Fibroblast of skin of left biceps (primary cell): ENCODE measurements at regions not wholly inside any gene's neighbourhood (a gene's known extent, or its start where the extent isn't known, plus 50 kb on each side); places are given as distances from the start of the nearest gene placed in this dataset.
A peak's percentile ranks its signal among the peaks of the same experiment; 100 is the strongest.

Source experiments
- DNase-seq, 2 experiments: peaks; one replicate each; pipeline ENCODE4 v3.0.0-alpha.2; 2013; ENCODE audit warnings: low read depth in 2 of 2

GRCh38 chr2:67660015-67660602 lies 263.0 kb downstream of the ETAA1 start:
- DNase-seq, result no peak

DNA sequence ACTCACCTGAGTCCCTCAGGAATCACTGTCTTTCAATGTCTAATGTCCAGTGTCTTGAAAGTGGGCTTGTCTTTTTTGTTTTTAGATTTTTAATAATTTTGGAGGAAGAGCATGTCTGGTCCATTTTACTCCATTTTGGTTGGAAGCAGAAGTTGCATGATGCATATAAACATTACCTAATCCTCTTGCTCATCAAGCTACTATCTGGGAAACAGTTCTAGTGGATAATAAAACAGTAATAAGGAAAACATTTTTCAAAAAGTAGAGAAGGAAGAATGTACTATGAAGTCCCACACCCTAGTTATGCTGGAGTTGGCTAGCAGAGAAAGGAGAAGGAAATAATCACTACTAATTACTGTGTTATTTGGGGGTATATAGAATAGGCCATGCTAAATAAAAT lies 263.7 kb downstream of the ETAA1 start:
- no peak for DNase-seq

- no peak for DNase-seq
Observed at GRCh38 chr2:67662222-67662621, 265.1 kb downstream of the ETAA1 start.

GRCh38 chr2:67663776-67664175 lies 266.6 kb downstream of the ETAA1 start:
- DNase-seq, result no peak

DNA sequence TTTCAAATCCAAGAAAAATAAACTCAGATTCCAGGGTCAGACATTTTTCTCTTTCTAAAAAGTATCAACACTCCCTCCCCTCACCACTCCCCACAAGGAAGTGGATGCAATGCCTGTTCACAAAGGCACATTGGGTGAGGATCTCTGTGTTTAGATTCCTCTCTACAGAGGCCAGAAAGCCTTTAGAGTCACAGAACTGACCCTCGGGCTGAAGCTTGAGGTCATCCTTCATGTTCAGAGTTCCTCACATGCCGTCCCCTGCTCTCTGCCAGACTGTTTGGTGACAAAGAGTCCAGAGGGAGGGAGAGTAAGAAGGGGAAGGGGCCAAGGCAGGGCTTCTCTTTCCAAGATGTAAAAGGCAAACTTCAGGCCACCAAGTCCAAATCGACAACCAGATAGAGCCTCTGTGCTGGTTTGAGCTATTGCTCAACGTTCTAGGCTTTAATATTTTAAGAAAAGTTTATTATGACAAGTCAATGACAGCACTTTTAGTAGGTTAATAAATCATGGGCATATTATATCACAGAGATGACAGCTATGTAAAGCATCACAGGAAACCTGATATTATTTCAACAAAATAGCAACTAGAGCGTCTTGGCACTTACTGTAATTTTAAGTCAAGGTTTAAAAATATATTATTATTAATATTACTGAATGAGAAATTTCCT lies 269.4 kb downstream of the ETAA1 start:
- no peak for DNase-seq

DNA sequence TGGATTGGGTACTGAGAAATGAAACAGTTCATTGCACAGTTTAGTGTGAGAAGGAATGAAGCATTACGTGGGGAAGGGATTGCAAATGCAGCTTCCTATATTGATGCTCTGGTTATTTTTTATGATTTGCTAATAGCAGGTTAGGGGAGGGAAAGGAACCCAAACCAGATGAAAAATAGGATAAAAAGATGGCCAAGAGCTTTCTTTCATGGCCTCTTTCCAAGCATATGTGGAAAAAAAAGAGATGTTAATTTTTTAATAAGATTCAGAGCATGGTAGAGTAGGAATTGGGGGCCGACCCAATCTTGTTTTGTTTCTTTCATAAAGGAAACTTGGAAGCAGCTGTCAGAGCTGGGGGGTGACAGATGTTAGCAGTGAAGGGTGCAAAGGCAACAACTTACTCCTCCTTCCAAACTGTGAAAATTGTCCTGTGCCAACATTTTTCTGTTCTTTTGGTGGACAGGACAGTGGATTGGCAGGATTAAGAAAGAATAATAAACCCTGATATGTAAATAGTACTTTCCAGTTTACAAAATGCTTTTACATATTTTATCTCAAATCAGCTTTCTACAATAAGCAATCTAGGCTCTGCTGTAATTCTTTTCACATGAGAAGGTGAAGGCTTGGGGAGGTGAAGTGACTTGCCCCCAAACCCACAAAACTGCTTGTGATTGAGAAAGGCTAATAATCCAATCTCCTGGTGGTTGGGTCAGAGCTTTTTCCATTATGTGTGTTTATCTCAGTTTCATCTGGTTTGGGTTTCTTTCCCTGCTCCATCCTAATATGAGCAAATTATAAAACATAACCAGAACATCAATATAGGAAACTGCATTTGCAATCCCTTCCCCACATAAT lies 270.1 kb downstream of the ETAA1 start:
- DNase-seq, result no peak

DNA sequence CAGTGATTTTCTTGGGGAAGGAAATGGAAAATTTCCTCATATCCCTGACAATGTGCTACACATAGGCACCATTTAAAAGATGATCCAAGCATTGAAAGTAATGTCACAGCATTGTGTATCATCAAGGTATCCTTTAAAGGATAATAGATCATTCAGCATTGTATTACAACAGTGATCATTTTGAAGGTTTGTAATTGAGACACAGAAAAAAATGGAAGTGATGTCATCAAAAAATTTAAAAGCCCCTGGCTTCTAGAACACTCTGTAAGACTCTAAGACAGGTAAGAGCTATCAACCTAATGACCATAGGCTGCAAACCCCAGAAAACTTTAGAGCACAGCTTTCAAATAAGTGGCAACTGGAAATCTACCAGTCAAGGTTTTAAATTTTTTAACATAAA lies 271.4 kb downstream of the ETAA1 start:
- DNase-seq, result no peak

DNA sequence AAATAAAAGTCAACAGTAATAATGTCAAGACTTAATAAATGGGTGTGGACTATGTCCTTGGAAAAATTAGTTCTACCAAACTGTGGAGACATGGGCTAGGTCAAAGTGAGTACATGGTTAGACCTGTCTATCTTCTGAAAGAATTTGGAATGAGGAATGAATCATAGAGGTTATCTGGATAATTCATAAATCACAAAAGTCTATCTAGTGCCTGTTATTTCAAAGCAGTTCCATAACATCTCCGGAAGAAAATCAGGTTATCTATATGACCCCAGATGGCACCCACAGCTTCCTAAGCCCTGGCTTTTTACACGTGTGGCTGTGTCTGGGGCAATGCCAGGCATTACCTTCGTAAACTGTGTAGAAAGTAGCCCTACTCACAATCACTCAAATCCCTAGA lies 272.0 kb downstream of the ETAA1 start:
- no peak for DNase-seq

- no peak for DNase-seq
Observed at GRCh38 chr2:67669766-67670165, 272.6 kb downstream of the ETAA1 start.

DNA sequence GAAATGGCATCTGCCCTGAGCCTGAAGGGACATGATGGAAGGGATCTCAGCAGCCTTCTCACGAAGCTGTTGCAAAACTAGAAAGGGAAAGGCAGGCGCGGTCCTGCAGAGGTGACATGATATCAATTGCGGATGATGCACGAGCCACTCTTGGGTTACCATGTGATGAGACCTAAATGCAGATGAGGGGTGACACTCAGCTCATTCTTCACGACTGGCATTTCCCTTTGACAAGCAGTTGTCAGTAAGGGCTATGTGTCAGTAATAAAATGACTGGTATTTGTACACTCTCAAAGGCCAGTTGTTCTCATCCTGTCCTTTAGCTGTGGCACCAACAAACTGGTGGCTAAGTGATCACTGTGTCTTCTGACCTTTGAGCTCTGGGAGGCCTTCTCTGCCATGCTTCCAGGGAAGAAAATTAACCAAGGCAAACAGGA lies 273.6 kb downstream of the ETAA1 start:
- DNase-seq, result no peak

DNA sequence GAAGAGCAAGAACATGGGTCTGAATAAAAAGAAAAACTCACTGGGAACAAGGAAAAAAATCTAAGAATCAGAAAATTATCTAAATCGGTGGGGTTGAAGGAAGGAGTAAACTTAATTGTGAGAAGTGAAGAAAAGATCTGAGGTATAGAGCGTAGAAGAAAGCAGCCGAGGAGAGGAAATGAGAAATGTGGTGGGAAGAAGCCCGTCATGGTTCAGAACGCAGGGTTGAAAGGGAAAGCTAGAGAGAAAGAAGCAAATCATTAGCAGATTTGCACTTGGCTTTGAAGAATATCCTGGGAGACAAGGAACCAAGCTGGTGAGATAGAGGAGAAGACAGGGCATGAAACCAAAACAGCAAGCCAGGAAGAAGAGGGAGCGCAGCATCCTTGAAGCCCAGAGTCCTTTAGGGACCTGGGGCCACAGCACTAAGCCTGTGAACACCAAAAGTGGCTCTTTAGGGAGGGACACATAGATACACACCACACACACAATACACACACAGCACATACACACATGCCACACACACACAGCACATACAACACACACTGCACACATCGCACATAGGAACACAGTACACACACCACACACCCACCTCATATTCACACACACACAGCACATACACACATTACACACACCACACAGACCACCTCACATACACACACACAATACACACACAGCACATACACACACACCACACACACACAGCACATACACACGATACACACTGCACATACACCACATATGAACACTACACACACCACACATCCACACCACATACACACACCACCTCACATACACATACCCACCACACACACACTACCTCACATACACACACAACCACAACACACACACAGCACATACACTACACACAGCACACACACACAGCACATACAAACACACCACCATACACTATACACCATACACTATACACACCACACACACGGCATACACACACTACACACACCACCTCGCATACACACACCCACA lies 274.6 kb downstream of the ETAA1 start:
- DNase-seq, result no peak

GRCh38 chr2:67674668-67675067 lies 277.5 kb downstream of the ETAA1 start:
- DNase-seq, result no peak

GRCh38 chr2:67684991-67685390 lies 287.9 kb downstream of the ETAA1 start:
- DNase-seq, result no peak

DNA sequence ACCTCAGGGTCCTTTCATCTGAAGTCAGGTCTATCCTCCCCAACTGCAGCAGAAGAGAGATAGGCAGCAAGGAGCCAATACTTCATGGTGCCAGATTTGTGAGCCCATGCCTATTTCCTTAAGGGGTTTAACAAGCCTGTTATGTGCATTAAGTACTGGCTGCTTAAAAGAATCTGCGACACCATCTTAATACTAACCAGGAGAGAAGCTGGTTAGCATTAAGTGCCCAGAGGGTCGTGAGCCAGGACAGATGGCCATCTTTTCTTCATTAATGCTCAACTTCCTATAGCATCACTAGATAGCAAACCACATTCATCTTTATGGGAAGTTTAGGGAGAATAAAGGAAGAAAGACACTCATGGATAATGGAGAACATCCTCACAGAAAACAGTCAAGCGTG lies 289.1 kb downstream of the ETAA1 start:
- no peak for DNase-seq

- DNase-seq, result no peak
Observed at GRCh38 chr2:67689186-67689585, 292.1 kb downstream of the ETAA1 start.

DNA sequence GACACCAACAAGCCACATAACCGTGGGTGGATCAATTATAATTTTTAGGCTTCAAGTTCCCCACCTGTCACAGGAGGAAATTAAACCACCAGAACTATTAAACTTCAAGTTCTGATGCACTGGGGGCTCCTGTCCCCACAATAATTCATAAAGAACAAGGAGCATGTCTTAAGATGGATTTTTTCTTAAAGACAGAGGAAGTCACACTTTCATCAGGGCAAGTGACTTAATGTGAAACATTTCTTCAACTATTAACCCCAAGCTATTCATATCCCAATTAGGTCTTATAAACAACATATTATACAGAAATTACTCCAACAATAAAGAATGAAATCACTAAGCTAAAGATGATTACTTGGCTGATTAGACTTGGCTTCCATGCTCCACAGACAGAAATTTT lies 292.5 kb downstream of the ETAA1 start:
- no peak for DNase-seq

GRCh38 chr2:67694445-67694844 lies 297.3 kb downstream of the ETAA1 start:
- DNase-seq, result no peak

DNA sequence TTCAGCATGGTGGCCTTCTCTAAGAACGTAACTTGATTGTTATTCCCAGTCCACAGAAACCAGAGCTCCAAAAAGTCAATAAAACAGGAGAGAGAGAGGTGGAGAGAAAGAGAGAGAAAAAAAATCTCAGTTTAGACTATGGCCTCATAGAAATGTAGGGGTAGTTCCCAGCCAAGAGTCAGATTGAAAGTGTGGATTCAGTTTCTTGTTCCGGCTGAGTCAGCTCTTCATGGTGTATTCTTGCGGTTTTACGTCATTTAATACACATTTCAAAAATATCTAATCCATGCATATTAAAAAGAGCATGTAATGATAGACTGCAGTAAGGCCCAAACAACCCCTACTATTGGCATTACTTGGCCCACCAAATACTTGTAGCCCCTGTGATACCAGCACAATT lies 303.9 kb downstream of the ETAA1 start:
- peak; percentile 42 to 43 for DNase-seq

DNA sequence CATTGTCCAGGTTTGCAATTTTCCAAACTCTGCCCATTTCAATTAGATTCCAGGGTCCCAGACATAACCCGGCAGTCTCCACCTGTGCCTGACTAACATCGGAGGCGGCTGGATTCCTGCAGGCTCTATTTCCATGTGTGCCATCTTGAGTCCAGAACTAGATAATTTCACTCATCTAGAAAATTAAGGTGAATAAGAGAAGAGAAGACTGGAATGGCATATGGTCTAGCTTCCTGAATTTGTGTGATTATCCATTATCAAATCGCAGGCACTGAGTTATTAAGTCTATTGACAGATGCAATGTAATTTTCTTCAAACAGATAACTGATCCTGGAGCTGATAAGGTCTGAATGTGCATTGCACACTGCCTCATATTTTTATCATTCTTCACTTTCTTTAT lies 305.2 kb downstream of the ETAA1 start:
- DNase-seq, result no peak

- no peak for DNase-seq
Observed at GRCh38 chr2:67702937-67703336, 305.8 kb downstream of the ETAA1 start.

DNA sequence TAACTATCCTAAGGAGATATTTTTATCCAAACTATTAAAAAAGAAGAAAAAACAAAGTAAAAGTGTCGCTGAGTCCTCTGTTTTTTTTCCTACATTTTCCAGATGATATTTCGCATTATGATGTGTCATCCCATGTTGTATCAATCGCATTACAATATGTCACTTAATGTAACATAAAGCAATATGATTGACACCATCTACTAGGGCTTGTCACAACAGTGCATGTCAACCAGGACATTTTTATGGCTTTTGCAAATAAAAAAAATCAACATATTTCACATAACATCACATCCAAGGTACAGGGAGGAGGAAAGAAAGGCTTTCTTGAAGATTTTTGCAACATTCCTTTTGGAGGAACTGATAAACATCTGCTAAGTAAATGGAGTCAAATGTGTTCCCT lies 308.9 kb downstream of the ETAA1 start:
- DNase-seq, result no peak

- no peak for DNase-seq
Observed at GRCh38 chr2:67707896-67708295, 310.8 kb downstream of the ETAA1 start.
